ENCODE measurements at regions not wholly inside any gene's neighbourhood (a gene's known extent, or its start where the extent isn't known, plus 50 kb on each side); places are given as distances from the start of the nearest gene placed in this dataset.

DNA sequence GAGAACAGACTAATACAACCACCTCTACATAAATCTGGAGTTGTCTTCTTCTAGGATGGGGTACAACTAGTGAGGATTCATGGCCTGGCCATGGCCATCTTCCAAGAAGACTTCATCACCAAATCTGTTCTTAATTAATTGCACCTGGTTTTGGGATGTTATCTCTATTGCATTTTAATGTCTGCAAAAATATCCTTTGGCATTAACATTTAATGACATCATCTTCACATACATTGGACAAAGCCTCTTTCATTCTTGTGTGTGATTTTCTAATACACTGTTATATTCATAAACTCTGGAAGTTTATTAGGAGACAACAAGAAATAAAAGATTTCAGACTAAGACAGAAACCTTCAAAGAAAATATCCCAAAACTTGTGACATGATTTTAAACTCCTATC lies 124.2 kb upstream of the ABCB5 start:
- no peak overlapping the region for H2AFZ ChIP-seq (ENCODE audit: low read length)
- H3K36me3 Mint-ChIP-seq (ENCODE audit: insufficient read depth in 1 of 3, low read depth in 3 of 3): peaks cover 4 to 22% (median 4%) of the 10 kb centered on the region in 3 experiments; a peak in 5 of 7 replicates
- H3K4me1 ChIP-seq (ENCODE audit: insufficient read depth, low read length): no peaks in the 10 kb centered on the region
- H4K8ac ChIP-seq (replicated peaks; ENCODE audit: insufficient read length, low read depth, low read length): no peak overlapping the region
- H3K18ac ChIP-seq (ENCODE audit: insufficient read length, low read depth, low read length): no peak overlapping the region
- H2BK15ac ChIP-seq (ENCODE audit: low read depth, low read length): no peak overlapping the region
- no peaks in the 10 kb centered on the region for H3K4me1 Mint-ChIP-seq
- H3T11ph ChIP-seq (ENCODE audit: low read length): no peak overlapping the region
- DNase-seq: no peak
- no peak overlapping the region for H3K23ac ChIP-seq (ENCODE audit: insufficient read length, low read depth, low read length)
- no peaks in the 10 kb centered on the region for H3K23me2 ChIP-seq (ENCODE audit: insufficient read length, low read depth, low read length, poor library complexity, severe bottlenecking)
- H4K5ac ChIP-seq (ENCODE audit: insufficient read length, low read depth, low read length): no peak overlapping the region
- H3K27me3 Mint-ChIP-seq (ENCODE audit: low read depth): no peaks in the 10 kb centered on the region; the same call in 1 of the 2 replicates
- no peaks in the 10 kb centered on the region for H3K9me3 ChIP-seq (ENCODE audit: control insufficient read depth, low read depth, low read length)
- no peak overlapping the region for H3K27ac ChIP-seq (ENCODE audit: insufficient read length, low read depth, low read length)
- TF ChIP-seq, protein P1, sequence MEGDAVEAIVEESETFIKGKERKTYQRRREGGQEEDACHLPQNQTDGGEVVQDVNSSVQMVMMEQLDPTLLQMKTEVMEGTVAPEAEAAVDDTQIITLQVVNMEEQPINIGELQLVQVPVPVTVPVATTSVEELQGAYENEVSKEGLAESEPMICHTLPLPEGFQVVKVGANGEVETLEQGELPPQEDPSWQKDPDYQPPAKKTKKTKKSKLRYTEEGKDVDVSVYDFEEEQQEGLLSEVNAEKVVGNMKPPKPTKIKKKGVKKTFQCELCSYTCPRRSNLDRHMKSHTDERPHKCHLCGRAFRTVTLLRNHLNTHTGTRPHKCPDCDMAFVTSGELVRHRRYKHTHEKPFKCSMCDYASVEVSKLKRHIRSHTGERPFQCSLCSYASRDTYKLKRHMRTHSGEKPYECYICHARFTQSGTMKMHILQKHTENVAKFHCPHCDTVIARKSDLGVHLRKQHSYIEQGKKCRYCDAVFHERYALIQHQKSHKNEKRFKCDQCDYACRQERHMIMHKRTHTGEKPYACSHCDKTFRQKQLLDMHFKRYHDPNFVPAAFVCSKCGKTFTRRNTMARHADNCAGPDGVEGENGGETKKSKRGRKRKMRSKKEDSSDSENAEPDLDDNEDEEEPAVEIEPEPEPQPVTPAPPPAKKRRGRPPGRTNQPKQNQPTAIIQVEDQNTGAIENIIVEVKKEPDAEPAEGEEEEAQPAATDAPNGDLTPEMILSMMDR (conservative IDR thresholded peaks at IDR 0.05): no peak
- no peak overlapping the region for H2AK5ac ChIP-seq (ENCODE audit: insufficient read length, low read length)
- H3K56ac ChIP-seq (ENCODE audit: insufficient read length, low read depth, low read length): no peak overlapping the region
- H3K4me2 ChIP-seq (ENCODE audit: insufficient read depth, insufficient read length, low read length): no peak overlapping the region
- no peak overlapping the region for H3K4me3 Mint-ChIP-seq
- peaks cover 19 to 23% of the 10 kb centered on the region in 2 experiments for H3K9me3 Mint-ChIP-seq
- H3K79me2 ChIP-seq (ENCODE audit: insufficient read depth, low read length): no peaks in the 10 kb centered on the region
- no peaks in the 10 kb centered on the region for H3K79me1 ChIP-seq (ENCODE audit: insufficient read depth, low read depth, low read length, poor library complexity, severe bottlenecking)
- no peak overlapping the region for H3K27ac Mint-ChIP-seq
- no peak overlapping the region for H3K9ac ChIP-seq (ENCODE audit: extremely low read depth, insufficient read length, low read length)
- no peak overlapping the region for H4K91ac ChIP-seq (ENCODE audit: insufficient read length, low read depth, low read length)
- no peak overlapping the region for H2BK12ac ChIP-seq (ENCODE audit: insufficient read length, low read depth, low read length)
- H4K20me1 ChIP-seq (ENCODE audit: control insufficient read depth, insufficient read depth, insufficient read length): no peaks in the 10 kb centered on the region
- H3K14ac ChIP-seq (ENCODE audit: insufficient read depth, low read length): no peak overlapping the region
- H2BK120ac ChIP-seq (ENCODE audit: low read depth, low read length, poor library complexity, severe bottlenecking): no peak overlapping the region
- H3K4ac ChIP-seq (ENCODE audit: low read depth, low read length): no peak overlapping the region
- no peaks in the 10 kb centered on the region for H3K27me3 ChIP-seq (ENCODE audit: insufficient read depth, low read length)
- no peak overlapping the region for H2BK5ac ChIP-seq (ENCODE audit: insufficient read length, low read length)
- no peak overlapping the region for H2BK20ac ChIP-seq (ENCODE audit: low read depth, low read length, poor library complexity, severe bottlenecking)
